H4 (cell line): ENCODE measurements at regions not wholly inside any gene's neighbourhood (a gene's known extent, or its start where the extent isn't known, plus 50 kb on each side); places are given as distances from the start of the nearest gene placed in this dataset.
"Not testable (repeated sequence)": the region's sequence is repeated elsewhere in the genome, so short reads cannot be mapped to it uniquely, and the experiment has no call there.

Experiments used
- DNase-seq: peaks from one replicate; pipeline ENCODE4 v3.0.0-alpha.2; 2015; ENCODE audit warnings: low spot score

DNA sequence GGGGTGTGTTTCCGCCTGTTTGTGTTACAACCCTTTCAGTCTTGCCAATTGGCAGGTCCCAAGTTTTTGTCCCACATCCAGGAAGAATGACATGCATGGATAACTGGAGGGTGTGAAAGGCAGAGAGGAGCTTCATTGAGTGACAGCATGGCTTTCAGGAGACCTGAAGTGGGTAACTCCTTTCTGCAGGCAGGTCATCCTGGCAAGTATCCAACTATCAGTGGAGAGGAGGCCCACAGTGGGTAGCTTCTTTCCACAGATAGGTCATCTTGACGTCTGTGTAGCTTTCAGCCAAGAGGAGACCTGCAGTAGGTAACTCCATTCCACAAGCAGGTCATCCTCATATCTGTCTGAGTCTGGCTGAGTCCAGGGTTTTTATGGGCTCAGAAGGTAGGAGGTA, 1268.8 kb upstream of the CNTN5 start:
- no peak for DNase-seq

DNA sequence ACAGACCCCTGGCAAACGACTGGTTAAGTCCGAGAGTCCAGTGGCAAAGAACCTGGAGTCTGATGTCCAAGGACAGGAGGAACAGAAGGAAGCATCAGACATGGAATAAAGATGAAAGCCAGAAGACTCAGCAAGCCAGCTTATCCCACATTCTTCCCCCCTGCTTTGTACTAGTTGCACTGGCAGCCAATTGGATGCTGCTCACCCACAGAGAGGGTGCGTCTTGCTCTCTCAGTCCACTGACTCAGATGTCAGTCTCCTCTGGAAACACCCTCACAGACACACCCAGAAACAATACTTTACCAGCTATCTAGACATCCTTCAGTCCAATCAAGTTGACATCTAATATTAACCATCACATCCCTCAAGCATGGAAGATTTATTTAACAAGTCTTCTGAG, 1265.8 kb upstream of the CNTN5 start:
- DNase-seq: no peak

DNA sequence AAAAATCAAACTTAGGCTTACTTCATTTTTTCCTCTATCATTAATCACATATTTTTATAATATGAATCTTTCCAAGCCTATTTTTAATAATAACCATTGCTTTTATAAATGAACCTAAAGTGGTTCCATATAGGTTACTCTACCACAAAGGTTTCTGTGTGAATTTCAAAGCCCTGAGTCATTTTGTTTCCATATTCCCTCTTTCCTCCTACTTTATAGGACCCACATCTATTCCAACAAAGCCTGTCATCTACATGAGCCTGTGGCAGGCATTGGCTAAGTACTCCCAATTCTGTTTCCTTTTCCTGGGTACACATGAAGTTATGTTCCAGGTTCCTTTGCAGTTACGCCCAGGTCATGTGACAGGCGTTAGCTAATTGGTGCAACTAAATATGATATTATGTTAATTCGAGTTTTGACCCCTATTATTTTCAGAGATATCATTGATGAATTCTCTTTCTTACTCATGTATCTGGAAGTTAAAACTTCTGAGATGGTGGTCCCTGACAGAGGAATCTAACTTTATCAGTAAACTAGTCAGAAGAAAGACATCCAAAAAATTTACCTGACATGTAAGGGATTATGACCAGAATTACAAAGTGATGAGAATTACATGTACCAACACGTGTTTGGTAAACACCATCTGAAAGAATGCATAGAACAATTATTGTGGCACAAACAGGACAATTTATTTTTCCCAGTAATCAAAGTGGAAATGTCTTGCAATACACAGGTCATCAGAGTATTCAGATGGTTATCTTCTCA, 1264.0 kb upstream of the CNTN5 start:
- DNase-seq: no peak

DNA sequence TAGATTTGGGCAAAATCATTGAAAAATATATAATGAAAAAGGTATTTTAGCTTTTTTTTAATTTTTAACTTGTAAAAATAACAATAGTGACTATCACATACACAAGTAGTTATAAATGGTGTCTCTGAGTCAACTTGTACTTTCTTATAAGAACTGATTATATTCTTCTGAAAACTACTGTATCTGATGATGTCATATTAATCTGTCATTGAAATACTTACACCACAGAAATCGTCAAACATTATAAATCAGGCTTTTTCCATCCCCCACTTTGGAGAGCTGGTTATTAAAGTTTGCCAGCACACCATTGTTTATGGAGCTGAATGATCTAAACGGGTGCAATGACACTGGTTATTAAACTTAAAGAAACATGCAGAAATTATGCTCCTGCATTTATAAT, 1259.6 kb upstream of the CNTN5 start:
- no peak for DNase-seq

DNA sequence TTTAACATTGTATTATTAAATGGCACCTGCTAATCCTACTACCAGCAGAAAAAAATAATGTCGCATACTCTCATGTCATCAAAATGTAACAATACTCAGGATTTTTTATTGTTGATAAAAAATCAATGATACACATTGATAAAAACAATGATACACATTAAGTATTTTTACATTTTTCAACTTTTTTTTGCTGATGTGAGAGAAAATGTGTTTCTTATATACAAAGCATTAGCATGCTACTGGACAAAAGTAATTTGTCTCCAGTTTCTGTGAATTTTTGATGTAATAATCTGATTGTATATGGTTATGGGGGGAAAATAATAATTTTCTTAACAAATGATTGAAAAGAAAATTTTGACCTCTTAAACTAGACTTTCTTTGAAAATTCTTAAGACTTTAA, 1256.6 kb upstream of the CNTN5 start:
- DNase-seq: no peak

DNA sequence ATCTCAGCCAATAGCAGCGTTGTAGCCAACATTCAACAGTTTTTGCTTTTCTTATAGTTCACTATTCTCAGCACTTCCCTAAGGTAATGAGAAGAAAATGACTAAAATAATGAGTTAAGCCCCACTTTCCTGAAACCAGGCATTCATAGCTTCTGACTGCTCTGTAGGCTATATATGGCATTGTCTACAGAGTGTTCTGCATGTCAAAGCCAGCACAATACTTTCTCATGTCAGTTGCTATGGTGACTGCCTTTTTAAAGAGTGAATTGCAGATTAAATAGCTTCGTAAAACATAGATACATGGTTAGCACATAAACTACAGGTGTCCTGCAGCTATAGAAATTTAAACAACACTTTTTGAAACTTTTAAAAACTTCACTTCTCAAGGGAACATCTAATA, 1256.1 kb upstream of the CNTN5 start:
- no peak for DNase-seq

DNA sequence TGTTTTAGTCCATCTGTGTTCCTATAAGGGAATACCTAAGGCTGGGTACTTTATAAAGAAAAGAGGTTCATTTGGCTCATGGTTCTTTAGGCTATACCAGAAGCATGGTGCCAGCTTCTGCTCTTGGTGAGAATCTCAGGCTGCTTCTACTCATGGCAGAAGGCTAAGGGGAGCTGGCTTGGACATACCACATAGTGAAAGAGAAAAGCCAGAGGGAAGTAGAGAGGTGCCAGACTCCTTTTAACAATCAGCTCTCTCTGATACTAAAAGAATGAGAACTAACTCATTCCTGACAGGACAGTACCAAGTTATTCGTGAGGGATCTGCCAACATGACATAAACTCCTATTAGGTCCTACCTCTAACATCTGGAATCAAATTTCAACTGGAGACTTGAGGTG, 1250.2 kb upstream of the CNTN5 start:
- DNase-seq: no peak

DNA sequence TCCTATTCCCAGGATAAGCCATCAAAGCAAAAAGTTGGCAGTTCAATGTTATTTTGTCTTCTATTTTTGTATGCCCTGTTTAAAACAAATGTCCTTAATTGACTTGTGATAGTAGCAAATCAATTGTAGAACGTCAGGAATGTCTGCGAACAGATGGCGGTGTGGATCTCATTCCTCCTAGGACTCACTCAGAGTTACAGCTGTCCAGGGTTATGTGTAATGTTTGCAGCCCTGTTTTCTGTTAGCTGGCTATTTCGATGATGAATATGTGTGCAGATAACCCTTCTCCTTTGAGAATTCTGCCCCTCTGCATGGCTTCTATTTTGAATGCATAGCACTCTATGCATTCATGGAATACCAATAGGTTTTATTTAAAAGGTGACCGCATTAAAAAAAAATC, 1248.0 kb upstream of the CNTN5 start:
- DNase-seq: no peak

DNA sequence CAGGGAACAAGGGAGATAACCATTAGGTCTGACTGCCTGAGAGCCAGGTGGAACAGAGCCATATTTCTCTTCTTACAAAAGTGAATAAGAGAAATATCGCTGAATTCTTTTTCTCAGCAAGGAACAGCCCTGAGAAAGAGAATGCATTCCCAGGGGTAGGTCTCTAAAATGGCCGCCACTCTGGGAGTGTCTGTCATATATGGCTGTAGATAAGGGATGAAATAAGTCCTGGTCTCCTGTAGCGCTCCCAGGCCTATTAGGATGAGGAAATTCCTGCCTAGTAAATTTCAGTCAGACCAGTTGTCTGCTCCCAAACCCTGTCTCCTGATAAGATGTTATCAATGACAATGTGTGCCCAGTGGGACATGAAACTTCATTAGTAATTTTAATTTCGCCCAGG, 1236.4 kb upstream of the CNTN5 start:
- not testable (repeated sequence) for DNase-seq

DNA sequence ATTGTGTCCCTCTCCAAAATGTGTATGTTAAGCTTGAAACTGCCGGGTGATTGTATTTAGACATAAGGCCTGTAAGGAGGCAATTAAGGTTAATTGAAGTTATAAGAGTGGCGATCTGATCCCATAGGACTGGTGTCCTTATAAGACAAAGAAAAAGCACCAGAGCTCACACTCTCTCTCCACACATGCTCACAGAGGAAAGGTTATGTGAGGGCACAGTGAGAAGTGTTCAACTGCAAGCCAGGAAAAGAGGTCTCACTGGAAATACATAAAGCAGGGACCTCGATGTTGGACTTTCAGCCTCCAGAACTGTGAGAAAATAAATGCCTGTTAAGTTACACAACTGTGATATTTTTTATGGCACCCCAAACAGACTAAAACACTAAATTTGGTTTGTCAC, 1233.8 kb upstream of the CNTN5 start:
- no peak for DNase-seq

DNA sequence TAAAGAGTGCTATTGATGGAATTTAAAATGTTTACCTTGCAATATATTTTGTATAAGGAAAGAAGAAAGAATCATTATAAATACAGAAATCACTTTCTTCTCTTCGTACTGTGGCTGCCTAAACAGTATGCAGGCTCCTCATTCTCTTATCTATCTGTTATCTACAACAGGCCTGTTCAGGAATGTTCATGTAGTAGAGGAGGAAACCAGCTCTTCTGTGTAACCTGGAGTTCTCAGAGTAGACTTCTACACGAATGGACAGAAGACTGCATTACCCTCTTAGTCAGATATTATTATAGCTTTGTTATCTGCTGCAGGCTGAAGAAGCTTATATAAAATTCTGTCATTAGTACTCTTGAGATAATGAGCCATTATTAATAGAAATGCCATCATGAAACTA, 1225.9 kb upstream of the CNTN5 start:
- DNase-seq: no peak

DNA sequence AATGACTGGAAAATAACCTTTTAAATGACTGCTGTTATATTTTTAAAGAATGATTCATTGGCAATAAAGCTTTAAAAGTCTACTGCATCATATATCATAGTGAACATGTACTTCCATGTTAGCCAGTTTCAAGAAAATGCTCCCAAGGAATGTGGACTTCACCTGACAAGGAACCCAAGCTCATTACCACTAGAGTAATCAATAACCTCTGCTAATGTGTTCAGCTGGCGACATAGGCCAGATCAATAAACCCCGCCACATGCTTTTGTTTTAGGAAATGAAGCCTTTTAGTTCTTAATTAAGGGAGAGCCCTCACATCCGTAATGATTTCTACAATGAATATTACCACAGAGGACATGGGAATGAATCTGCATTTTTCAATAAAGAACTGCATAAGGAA, 1219.9 kb upstream of the CNTN5 start:
- no peak for DNase-seq

DNA sequence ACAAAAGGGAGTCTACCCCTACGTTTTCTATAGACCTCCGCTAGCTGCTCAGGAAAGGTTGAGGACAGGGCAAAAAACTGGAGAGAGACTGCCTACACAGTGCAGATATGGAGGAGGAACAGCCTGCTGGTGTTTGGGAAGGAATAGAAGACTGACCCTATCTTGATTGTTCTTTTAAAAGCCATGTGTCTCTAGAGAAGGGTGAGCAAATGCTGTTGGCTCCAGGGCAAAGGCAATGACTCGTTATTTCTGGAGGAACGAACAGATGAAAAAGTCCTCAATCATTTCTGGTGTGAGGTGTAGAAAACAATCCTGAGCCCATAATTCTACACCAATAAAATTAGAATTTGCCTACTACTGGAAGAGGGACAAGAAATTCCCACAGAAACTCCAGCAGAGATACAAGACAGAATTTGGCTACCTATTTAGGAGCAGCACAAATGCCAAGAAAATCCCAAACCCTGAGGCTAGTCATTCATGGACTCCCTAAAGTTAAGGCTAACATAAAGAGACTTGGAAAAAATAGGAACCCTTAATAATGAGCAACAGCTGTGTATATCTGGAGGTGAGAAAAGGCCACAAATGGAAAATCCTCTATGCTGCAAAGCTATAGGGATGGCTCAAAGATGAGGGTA, 1206.3 kb upstream of the CNTN5 start:
- no peak for DNase-seq

DNA sequence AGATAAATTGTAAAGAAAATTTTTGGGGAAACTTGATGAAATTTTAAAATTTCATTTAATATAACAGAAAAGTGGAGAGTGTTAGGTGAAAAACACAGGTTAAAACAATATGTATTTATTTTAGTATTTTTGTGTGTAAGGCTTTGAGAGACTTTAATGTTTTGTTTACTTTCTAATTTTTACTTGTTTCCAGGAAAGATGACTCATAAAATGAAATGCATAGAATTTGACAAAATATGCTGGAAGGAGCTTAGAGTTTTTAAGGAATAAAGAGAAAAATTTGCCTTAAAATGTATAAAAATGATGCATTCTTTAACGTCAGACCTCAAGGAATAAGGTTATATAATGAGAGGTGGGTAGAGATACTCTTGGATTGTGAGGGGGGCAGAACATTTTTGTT, 1205.1 kb upstream of the CNTN5 start:
- no peak for DNase-seq

DNA sequence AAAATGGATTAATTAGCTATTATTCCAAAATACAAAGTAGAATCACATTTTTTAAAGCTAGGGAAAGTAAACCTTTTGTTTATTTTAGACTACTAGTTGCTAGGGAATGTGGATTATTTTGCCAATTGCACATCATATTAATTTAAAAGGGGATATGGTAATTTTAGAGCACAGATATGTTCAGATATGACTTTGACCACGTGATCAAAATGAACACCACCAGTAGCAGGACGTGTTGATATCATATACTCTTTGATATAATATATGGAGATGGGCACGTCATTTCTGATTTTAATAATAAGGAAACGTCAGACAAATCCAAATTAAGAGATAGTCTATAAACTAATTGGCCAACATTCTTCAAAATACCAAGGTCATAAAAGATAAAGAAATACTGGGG, 1188.3 kb upstream of the CNTN5 start:
- no peak for DNase-seq

DNA sequence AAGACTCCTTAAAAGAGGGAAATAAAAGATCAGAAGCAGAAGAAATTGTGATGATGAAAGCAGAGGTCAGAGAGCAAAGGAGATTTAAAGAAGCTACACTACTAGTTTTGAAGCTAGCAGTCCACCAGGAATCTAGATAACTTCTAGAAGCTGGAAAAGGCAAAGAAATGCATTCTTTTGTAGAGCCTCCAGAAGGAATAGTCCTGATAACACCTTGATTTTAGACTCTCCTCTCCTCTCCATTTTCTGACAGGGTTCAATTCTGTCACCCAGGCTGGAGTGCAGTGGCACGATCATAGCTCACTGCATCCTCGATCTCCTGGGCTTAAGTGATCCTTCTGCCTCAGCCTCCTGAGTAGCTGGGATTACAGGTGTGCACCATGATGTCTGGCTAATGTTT, 1187.3 kb upstream of the CNTN5 start:
- DNase-seq: no peak

DNA sequence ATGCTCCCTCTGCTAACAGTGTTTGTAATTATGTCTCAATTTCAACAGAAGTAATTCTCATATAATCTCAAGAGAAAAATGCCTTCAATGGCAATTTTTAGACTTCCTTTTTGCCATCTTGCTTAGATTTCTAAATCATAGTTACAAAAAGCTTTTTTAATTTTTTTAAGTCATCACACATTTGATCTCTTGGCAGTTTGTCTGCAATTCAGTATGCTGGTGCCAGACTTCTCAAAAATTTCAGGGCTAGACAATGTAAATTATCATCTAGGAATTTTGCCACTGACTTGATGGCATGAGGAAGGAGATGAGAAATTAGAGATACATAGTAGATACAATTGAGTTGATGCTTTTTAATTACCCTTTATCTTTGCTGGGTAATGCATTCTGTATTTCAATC, 1176.7 kb upstream of the CNTN5 start:
- DNase-seq: no peak

DNA sequence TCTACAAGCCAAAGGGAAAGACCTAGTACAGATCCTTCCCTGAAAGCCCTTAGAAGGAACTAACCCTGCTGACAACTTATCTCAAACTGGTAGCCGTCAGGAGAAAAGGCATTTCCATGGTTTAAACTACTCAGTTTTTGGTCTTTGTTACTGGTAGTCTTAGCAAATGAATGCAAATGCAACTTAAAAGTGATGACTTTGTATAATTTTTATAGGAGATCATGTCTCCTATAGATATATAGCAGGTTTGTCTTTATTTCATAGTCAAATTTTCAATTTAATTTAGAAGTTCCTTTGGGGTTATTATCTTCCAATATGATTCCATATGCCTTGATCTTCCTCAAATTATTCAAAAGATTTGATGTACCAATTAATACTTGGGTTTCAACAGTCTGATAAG, 1173.0 kb upstream of the CNTN5 start:
- DNase-seq: no peak

DNA sequence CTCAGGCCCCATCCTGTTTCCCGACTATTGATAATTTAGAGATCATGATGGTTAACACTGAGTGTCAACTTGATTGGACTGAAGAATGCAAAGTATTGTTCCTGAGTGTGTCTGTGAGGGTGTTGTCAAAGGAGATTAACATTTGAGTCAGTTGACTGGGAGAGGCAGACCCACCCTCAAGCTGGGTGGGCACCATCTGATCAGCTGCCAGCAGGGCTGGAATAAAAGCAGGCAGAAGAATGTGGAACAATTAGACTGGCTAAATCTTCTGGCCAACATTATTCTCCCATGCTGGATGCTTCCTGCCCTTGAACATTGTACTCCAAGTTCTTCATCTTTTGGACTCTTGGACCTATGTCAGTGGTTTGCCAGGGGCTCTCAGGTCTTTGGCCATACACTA, 1170.0 kb upstream of the CNTN5 start:
- no peak for DNase-seq

DNA sequence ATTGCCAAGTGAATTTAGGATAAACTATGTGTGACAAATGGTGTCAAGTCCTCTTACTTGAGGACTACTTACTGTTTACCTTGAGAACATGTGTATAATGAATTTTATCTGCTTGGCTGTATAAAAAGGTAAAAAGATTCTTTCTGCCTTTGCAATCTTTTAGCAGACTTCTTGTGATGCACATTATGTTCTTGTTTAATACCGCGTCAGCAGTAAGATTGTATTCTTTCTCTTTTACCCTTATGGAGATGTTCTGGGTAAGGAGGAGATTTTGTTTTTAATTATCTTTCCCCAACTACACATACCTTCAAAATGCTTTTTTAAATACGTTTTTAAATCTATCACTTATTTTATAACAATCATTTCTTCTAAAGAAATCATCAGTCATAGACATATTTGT, 1166.4 kb upstream of the CNTN5 start:
- no peak for DNase-seq

DNA sequence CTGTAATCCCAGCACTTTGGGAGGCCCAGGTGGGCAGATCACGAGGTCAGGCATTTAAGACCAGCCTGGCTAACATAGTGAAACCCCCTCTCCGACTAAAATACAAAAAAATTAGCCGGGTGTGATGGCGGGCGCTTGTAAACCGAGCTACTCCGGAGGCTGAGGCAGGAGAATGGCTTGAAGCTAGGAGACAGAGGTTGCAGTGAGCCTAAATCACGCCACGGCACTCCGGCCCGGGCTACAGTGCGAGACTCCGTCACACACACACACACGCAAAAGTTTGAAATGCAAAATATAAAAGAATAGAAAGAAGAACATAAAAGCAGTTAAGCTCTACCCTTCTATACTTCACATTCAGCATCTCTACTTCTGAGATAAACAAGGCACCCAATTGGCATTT, 1165.9 kb upstream of the CNTN5 start:
- DNase-seq: no peak

DNA sequence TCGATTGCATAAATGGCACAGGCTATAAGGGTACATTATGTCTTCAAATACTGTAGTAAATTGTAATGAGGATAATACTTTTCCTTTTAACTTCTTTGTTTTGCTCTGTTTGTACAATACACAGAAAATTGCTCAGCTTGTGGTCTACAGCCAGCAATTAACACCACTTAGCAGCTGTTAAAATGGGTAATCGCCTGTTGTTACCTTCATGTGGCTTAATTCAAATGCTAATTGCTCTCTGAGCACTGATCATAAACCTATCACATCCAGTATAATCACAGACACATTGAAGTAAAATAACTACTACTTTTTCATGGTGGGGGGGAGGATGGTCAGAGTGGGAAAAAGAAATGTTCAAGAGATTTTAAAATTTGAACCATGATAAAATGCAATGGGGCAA, 1164.1 kb upstream of the CNTN5 start:
- DNase-seq: no peak

DNA sequence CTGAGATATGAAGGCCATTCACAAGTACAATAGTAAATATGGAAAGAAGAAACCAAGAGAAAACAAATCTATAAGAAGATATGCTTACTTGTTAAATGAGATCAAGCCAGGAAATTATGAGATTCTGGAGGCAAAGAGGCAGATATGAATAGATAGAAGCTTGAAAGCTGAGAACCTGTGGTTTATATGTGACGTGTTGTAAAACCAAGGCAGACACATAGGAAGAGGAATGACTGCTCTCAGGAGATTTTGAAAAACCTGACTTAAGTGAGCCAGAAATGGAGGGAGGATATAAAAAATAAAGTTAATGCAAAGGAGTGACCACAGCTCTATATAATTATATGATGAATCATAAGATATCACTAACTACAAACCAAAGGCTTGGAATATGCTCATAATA, 1160.5 kb upstream of the CNTN5 start:
- DNase-seq: no peak

DNA sequence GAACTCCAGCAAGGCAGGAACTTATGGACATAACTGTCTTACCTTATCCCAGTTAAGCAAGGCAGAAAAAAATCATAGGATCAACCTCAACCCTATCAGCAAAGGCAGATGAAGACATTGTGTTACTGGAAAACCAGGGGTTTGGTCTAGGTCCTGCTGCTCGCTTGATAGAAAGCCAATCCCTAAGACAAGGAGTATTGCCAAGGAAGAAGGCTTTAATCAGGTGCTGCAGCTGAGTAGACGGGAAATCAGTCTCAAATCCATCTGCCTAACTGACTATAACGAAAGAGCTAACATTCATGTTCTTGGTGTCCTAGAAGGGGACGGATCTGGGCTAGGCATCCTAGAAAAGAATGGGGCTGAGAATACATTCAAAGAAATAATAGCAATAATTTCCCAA, 1158.7 kb upstream of the CNTN5 start:
- no peak for DNase-seq
